ENCODE measurements at regions not wholly inside any gene's neighbourhood (a gene's known extent, or its start where the extent isn't known, plus 50 kb on each side); places are given as distances from the start of the nearest gene placed in this dataset.

GRCh38 chr16:59665618-59666220 lies 931.6 kb upstream of the GOT2 start:
- ATAC-seq (no peak), FAIRE-seq (no peak), DNase-seq (ENCODE audit: extremely low read depth in 1 of 4, low spot score in 3 of 4) (no peak)
- H3K79me2 ChIP-seq (ENCODE audit: control insufficient read depth, insufficient read depth, low read length), result no peaks in the 10 kb centered on the region
- ChIA-PET POLR2A (no interaction called here), CTCF (ENCODE audit: low intra/inter-chr PET ratio) (no interaction called here)
- no peaks in the 10 kb centered on the region for H3K4me1 ChIP-seq (replicated peaks in 1 of 2; ENCODE audit: control insufficient read depth in 2 of 2, insufficient read depth in 2 of 2, low read length in 2 of 2)
- intact Hi-C loops (cut with micrococcal nuclease) (no loop called here), in situ Hi-C loops (cut with MboI) (no loop called here)
- H3K9me3 ChIP-seq (replicated peaks; ENCODE audit: control insufficient read depth, insufficient read depth, low read depth, low read length), result no peaks in the 10 kb centered on the region
- no peaks in the 10 kb centered on the region for H3K9me1 ChIP-seq (ENCODE audit: control insufficient read depth, insufficient read depth, low read length)
- no peak overlapping the region for H3K4me3 ChIP-seq
- TF ChIP-seq DNMT1 (IDR thresholded peaks at IDR 0.05) (no peak), MCM7 (IDR thresholded peaks at IDR 0.05) (no peak), BCL6 (CRISPR knock-in tag; IDR thresholded peaks at IDR 0.05) (no peak), SIRT6 (IDR thresholded peaks at IDR 0.05; ENCODE audit: low read depth, low read length) (no peak), HLTF (IDR thresholded peaks at IDR 0.05) (no peak), RB1 (IDR thresholded peaks at IDR 0.05; ENCODE audit: low read depth) (no peak)
- H3K4me2 ChIP-seq (ENCODE audit: insufficient read depth, low read length), result no peak overlapping the region
- H3K27me3 ChIP-seq (ENCODE audit: control insufficient read depth in 2 of 2, insufficient read depth in 2 of 2, low read length in 2 of 2), result no peaks in the 10 kb centered on the region
- H4K20me1 ChIP-seq (replicated peaks; ENCODE audit: control insufficient read depth, insufficient read depth, low read length), result no peaks in the 10 kb centered on the region
- no TSS peak for BruUV-seq (replicated peaks)
- 0% methylated on average over 2 of the region's 2 CpGs for WGBS (ENCODE audit: insufficient coverage, low coverage, missing lambda C conversion rate)
- no peaks in the 10 kb centered on the region for H3K36me3 ChIP-seq (ENCODE audit: control insufficient read depth, insufficient read depth, low read length)
- H3K9ac ChIP-seq (ENCODE audit: insufficient read depth in 1 of 2, low read depth in 2 of 2, low read length in 2 of 2), result no peak overlapping the region
- no peak overlapping the region for H3K27ac ChIP-seq (ENCODE audit: extremely low read depth, low read depth, low read length)
- H2AFZ ChIP-seq (ENCODE audit: low read depth, low read length), result no peak overlapping the region

DNA sequence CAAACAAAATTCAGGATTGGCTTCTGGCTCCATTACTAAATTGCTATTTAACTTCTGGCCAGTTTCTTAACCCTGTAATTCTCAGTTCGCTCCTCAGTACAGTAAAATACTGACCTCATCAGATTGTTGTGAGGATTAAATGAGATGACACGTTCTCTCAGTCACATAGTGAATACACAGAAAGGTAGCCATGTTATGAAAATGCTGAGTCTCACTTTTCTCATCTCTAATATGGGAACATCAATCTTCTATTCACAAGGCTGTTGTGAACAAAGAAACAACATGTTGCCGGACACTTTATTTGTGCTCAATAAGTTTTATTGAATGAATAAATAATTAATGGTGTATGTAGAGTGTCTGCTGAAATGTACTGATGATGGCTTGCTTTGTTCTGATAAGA lies 924.5 kb upstream of the GOT2 start:
- CTCF ChIA-PET (ENCODE audit: low intra/inter-chr PET ratio), result no interaction called here
- Histone ChIP-seq H3K36me3 (ENCODE audit: control insufficient read depth, insufficient read depth, low read length) (no peaks in the 10 kb centered on the region), H3K9me1 (ENCODE audit: control insufficient read depth, insufficient read depth, low read length) (no peaks in the 10 kb centered on the region), H3K9me3 (replicated peaks; ENCODE audit: control insufficient read depth, insufficient read depth, low read depth, low read length) (no peaks in the 10 kb centered on the region), H3K4me3 (no peak overlapping the region), H3K4me2 (ENCODE audit: insufficient read depth, low read length) (no peak overlapping the region), H4K20me1 (replicated peaks; ENCODE audit: control insufficient read depth, insufficient read depth, low read length) (no peaks in the 10 kb centered on the region), H3K9ac (ENCODE audit: insufficient read depth in 1 of 2, low read depth in 2 of 2, low read length in 2 of 2) (no peak overlapping the region), H3K27me3 (ENCODE audit: control insufficient read depth in 2 of 2, insufficient read depth in 2 of 2, low read length in 2 of 2) (no peaks in the 10 kb centered on the region), H3K79me2 (ENCODE audit: control insufficient read depth, insufficient read depth, low read length) (no peaks in the 10 kb centered on the region), H2AFZ (ENCODE audit: low read depth, low read length) (no peak overlapping the region), H3K4me1 (replicated peaks in 1 of 2; ENCODE audit: control insufficient read depth in 2 of 2, insufficient read depth in 2 of 2, low read length in 2 of 2) (no peaks in the 10 kb centered on the region), H3K27ac (ENCODE audit: extremely low read depth, low read depth, low read length) (no peak overlapping the region)
- in situ Hi-C loops (cut with MboI), result no loop called here
- FAIRE-seq, result no peak
- intact Hi-C loops (cut with micrococcal nuclease), result no loop called here
- BruUV-seq (replicated peaks), result no TSS peak
- WGBS (ENCODE audit: insufficient coverage, low coverage, missing lambda C conversion rate), result 0% methylated on average over 3 of the region's 3 CpGs
- DNase-seq (ENCODE audit: extremely low read depth in 1 of 4, low spot score in 3 of 4), result no peak
- POLR2A ChIA-PET, result no interaction called here
- ATAC-seq, result no peak
- TF ChIP-seq NFXL1 (CRISPR knock-in tag; IDR thresholded peaks at IDR 0.05) (no peak), MAFG (tag; conservative IDR thresholded peaks at IDR 0.05) (peak; percentile 23; the same call in 1 of the 2 replicates), SOX6 (IDR thresholded peaks at IDR 0.05) (no peak), MAFF (IDR thresholded peaks at IDR 0.05; ENCODE audit: low read length) (peak; percentile 27; the same call in 1 of the 2 replicates), CHD1 (IDR thresholded peaks at IDR 0.05; ENCODE audit: low read length) (no peak), ZNF695 (CRISPR knock-in tag; IDR thresholded peaks at IDR 0.05) (no peak), BHLHE40 (IDR thresholded peaks at IDR 0.05; ENCODE audit: low read length) (no peak), ZNF316 (IDR thresholded peaks at IDR 0.05) (peak; percentile 45; the same call in 1 of the 2 replicates), RBM34 (IDR thresholded peaks at IDR 0.05; ENCODE audit: borderline replicate concordance, insufficient read depth, low read length) (no peak), CBFA2T2 (conservative IDR thresholded peaks at IDR 0.05) (no peak), MTA3 (IDR thresholded peaks at IDR 0.05; ENCODE audit: borderline replicate concordance) (no peak), NBN (IDR thresholded peaks at IDR 0.05; ENCODE audit: low read depth) (no peak), PPARD (CRISPR knock-in tag; IDR thresholded peaks at IDR 0.05) (no peak), RUNX1 (IDR thresholded peaks at IDR 0.05; ENCODE audit: low read depth) (no peak), CBX8 (IDR thresholded peaks at IDR 0.05; ENCODE audit: borderline replicate concordance, extremely low read depth, low read depth, low read length, poor library complexity, severe bottlenecking) (no peak), C11orf30 (IDR thresholded peaks at IDR 0.05; ENCODE audit: low read depth) (peak; percentile 13; the same call in 1 of the 2 replicates), TSC22D4 (tag; IDR thresholded peaks at IDR 0.05) (no peak)
